Stimulated activated CD8-positive, alpha-beta memory T cell treated with anti-CD3 and anti-CD28 coated beads, Interleukin-12 subunit alpha, Interleukin-12 subunit beta, amount 100 ng/mL, for 24 hours (primary cell): ENCODE measurements at regions not wholly inside any gene's neighbourhood (a gene's known extent, or its start where the extent isn't known, plus 50 kb on each side); places are given as distances from the start of the nearest gene placed in this dataset.
"Not testable (repeated sequence)": the region's sequence is repeated elsewhere in the genome, so short reads cannot be mapped to it uniquely, and the experiment has no call there.

Source experiments
- DNase-seq: peaks from one replicate; pipeline ENCODE4 v3.0.0-alpha.2; 2020; ENCODE audit errors: extremely low read depth

GRCh38 chr3:104108522-104108921 lies 1258.2 kb upstream of the ALCAM start:
- no peak for DNase-seq

- no peak for DNase-seq
These were observed 1240.2 kb upstream of the ALCAM start for GRCh38 chr3:104126463-104126862.

DNA sequence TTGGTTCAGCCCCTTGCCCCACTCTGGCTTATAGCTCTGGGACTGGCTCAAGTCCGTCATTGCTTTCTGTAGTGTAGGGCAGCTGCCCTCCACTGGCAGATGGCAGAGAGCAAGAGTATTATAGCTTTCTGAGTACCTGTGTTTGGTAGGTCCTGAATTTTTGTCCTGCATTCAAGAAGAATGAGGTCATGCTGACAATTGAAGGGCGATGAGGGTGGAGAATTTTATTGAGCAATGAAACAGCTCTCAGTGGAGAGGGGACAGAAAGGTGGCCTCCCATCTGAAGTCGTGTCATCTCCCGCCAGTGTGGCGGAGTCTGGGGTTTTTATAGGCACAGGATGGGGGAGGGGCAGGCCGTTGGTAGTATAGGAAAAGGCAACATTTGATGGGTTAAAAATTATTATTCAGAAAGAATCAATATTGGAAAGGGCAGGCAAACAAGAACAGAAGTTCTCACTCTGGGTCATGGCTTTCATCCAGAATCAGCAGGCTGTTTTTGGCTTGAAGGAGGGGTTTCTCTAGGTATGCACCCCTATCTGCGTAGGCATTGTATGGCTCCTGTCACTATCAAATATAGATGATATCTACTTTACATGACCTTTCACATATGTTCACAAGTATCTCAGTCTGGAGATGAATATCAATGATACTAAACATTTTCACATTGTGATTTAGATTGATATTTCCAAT lies 1239.7 kb upstream of the ALCAM start:
- no peak for DNase-seq

- no peak for DNase-seq
These were observed 1238.9 kb upstream of the ALCAM start for GRCh38 chr3:104127830-104128229.

- DNase-seq = no peak
These were observed 1233.9 kb upstream of the ALCAM start for GRCh38 chr3:104132566-104133403.

DNA sequence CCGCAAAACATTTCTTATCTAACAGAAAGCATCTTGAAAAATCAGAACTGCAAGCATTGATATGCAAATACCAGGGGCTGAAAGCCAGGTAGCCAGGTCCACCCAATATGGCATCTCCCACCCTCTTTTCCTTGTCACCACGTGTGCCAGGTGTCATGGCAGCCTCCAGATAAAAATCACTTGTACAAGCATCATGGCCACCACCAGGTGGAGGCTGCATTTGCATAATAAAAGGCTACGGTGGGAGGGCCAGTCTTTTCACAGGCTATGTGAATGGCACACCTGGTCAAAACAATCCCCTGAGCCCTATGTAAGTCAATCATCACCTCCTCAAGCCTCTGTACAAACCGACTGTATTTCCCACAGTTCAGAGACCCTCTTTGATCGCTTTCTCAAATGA lies 1233.1 kb upstream of the ALCAM start:
- DNase-seq = no peak

GRCh38 chr3:104137116-104137515 lies 1229.6 kb upstream of the ALCAM start:
- DNase-seq = no peak

GRCh38 chr3:104145164-104145563 lies 1221.5 kb upstream of the ALCAM start:
- no peak for DNase-seq

GRCh38 chr3:104149154-104149553 lies 1217.6 kb upstream of the ALCAM start:
- no peak for DNase-seq

GRCh38 chr3:104150724-104151123 lies 1216.0 kb upstream of the ALCAM start:
- no peak for DNase-seq

GRCh38 chr3:104154896-104155295 lies 1211.8 kb upstream of the ALCAM start:
- DNase-seq = no peak

DNA sequence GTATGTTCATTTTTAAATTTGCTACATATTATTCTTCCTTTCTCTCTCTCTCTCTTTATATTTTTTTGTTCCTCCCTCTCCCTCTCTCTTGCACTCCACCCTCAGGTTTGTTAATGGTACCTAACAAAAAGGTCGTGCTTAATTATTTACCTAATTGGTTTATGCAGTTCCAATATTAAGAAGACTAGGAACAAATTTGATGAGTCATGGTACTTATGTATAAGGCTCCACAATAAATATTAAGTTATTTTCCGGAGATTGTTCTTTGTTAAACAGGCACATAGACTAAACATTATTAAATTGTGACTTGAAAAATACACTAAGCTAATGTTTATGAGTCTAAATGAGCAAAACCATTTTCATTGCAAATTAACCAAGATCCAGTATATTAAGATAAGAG lies 1200.8 kb upstream of the ALCAM start:
- DNase-seq = no peak

DNA sequence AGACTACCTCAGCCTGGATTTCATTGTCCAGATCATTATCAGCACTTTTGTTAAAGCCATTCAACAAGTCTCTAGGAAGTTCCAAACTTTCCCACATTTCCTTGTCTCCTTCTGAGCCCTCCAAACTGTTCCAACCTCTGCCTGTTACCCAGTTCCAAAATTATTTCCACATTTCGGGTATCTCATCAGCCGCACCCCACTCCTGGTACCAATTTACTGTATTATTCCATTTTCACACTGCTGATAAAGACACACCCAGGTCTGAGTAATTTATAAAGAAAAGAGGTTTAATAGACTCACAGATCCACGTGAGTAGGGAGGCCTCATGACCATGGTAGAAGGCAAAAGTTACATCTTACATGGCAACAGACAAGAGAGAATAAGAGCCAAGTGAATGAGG lies 1198.3 kb upstream of the ALCAM start:
- DNase-seq = no peak

GRCh38 chr3:104175696-104176095 lies 1191.0 kb upstream of the ALCAM start:
- DNase-seq = no peak

- no peak for DNase-seq
These were observed 1190.0 kb upstream of the ALCAM start for GRCh38 chr3:104176706-104177105.

- DNase-seq = no peak
These were observed 1188.0 kb upstream of the ALCAM start for GRCh38 chr3:104178680-104179079.

- DNase-seq = no peak
These were observed 1185.8 kb upstream of the ALCAM start for GRCh38 chr3:104180906-104181305.

DNA sequence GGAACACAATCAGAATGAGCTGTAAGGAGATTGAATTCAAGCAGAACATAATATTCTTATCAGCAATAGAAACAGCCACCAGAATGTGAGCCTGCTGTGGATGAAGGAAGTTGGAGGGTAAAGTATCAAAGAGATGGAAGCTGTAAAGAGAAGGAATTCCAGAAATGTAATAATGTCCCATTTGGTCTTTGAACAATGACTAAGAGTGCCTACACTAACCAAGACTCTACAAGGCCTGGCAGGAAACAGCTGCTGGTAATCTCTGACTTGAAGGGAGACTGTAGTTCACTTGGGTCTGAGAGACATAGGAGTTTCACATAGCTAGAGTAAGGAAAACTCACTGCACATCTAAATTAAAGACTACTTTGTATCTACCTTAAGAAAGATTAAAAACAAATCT lies 1176.0 kb upstream of the ALCAM start:
- DNase-seq = no peak

DNA sequence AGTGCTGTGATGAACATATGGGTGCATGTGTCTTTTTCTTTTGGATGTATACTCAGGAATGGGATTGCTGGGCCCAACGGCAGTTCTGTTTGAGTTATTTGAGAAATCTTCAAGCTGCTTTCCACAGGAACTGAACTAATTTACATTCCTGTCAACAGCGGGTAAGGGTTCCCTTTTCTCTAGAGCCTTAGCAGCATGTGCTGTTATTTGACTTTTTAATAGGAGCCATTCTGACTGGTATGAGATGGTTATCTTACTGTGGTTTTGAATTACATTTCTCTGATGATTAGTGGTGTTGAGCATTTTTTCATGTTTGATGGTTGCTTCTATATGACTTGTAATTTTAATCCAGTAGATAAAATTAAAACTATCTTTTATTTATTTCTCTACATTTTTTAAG lies 1168.6 kb upstream of the ALCAM start:
- DNase-seq = no peak

GRCh38 chr3:104206925-104207324 lies 1159.8 kb upstream of the ALCAM start:
- DNase-seq = no peak

DNA sequence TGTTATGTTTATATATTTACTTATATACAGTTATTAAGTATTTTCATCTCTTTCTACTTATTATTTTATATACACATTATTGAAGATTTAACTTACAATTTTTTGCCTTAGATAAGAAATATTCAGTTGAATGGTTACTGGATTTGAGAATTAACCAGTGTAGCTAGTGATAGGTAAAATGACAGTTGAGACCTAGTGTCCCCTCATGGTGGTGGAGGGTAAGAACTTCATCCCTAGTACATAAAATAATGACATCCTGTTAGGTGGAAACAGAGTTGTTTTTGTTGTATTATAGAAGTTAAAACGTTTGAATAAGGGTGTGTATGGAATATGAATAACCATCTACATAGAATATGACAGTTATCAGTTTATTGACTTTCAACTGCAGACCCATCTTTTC lies 1152.4 kb upstream of the ALCAM start:
- no peak for DNase-seq

DNA sequence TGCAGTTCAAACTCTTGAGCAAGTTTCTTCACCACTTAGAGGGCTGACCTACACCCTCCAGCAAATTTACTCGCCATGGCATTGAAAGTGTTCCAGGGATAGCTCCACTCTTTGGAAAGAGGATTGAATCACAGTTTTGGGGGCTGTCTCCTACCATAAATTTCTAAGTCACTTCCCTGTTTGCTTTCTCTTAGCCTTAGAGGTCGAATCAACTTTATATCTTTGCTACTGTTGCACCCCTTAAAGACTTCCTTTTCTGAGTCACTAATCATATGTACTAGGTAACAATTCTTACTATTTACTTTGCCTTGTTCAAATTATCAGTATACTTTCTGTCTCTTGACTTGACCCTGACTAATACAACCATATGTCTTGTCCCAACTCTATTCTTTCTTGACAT lies 1151.8 kb upstream of the ALCAM start:
- no peak for DNase-seq

DNA sequence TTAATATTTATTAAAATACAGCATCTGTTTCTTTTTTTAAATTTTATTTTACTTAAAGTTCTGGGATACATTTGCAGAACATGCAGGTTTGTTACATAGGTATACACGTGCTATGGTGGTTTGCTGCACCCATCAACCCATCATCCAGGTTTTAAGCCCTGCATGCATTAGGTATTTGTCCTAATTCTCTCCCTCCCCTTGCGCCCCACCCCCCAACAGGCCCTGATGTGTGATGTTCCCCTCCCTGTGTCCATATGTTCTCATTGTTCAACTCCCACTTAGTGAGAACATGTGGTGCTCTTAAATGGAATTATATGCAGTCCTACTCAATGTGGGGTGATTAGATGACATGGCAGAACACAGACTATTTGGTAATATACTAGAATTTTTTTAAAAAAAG lies 1147.7 kb upstream of the ALCAM start:
- DNase-seq = not testable (repeated sequence)
